Panc1 (cell line): ENCODE measurements at regions not wholly inside any gene's neighbourhood (a gene's known extent, or its start where the extent isn't known, plus 50 kb on each side); places are given as distances from the start of the nearest gene placed in this dataset.

Experiments
- ATAC-seq: fragments of 200-7000 bp; cut with Tn5 transposase; 2 replicates; pipeline ENCODE4 v1.9.1; 2020; ENCODE audit warnings: mild to moderate bottlenecking, moderate library complexity
- BruUV-seq: library from RNA; stranded (reverse); fragments of 400-500 nt; replicated peaks from 2 replicates; lab custom pipeline; 2021; lab: Mats Ljungman, UMichigan
- CTCF ChIA-PET: fragments of 300-600 bp; sonication (Branson Sonifier 250); formaldehyde crosslinking; loops from one replicate; lab custom pipeline; 2022; ENCODE audit warnings: antibody characterized with exemption; lab: Charles Lee
- POLR2A ChIA-PET: fragments of 300-600 bp; sonication (Branson Sonifier 250); formaldehyde crosslinking; loops from one replicate; lab custom pipeline; 2022; ENCODE audit warnings: antibody characterized with exemption; lab: Charles Lee
- DNase-seq: peaks from one replicate; pipeline ENCODE4 v3.0.0-alpha.2; 2010; ENCODE audit warnings: low read depth, low spot score
- H3K27ac ChIP-seq: 2 replicates; pipeline ENCODE4 v1.5.1; 2011; ENCODE audit warnings: mild to moderate bottlenecking, low read length, inconsistent platforms
- H3K27me3 ChIP-seq: fragments of 200-500 bp; sonication (Bioruptor generic); 2 replicates; pipeline ENCODE4 v1.6.0; 2014; ENCODE audit warnings: low read length, inconsistent platforms; ENCODE audit not compliant: control insufficient read depth, insufficient read depth
- H3K36me3 ChIP-seq: fragments of 200-500 bp; sonication (Bioruptor generic); 2 replicates; pipeline ENCODE4 v1.5.1; 2014; ENCODE audit warnings: inconsistent platforms, mild to moderate bottlenecking, low read length, moderate library complexity; ENCODE audit not compliant: control insufficient read depth, insufficient read depth
- H3K4me1 ChIP-seq: 2 replicates; pipeline ENCODE4 v1.5.1; 2011; ENCODE audit warnings: inconsistent platforms, mild to moderate bottlenecking, low read length, moderate library complexity; ENCODE audit not compliant: control insufficient read depth, insufficient read depth
- H3K4me3 ChIP-seq, 2 experiments: 2 replicates each; pipeline ENCODE4 v1.5.1; 2011 to 2012; ENCODE audit warnings: low read depth in 2 of 2, low read length in 2 of 2, mild to moderate bottlenecking in 2 of 2, inconsistent platforms in 1 of 2, moderate library complexity in 1 of 2
- H3K9me3 ChIP-seq: fragments of 200-500 bp; sonication (Bioruptor generic); 2 replicates; pipeline ENCODE4 v1.5.1; 2014; ENCODE audit warnings: low read depth, mild to moderate bottlenecking, inconsistent platforms, low read length, moderate library complexity; ENCODE audit not compliant: control insufficient read depth, insufficient read depth
- CTCF ChIP-seq: fragments of 450-650 bp; IDR thresholded peaks from 2 replicates; pipeline ENCODE4 v1.5.1; 2017; ENCODE audit warnings: mild to moderate bottlenecking
- POLR2AphosphoS5 ChIP-seq: IDR thresholded peaks from 2 replicates; pipeline ENCODE4 v1.6.1; 2012; ENCODE audit warnings: mild to moderate bottlenecking, low read depth, low read length, moderate library complexity
- REST ChIP-seq, 2 experiments: IDR thresholded peaks; 2 replicates each; pipeline ENCODE4 v1.6.1; 2011 to 2012; ENCODE audit warnings: low read depth in 2 of 2, control low read depth in 1 of 2, low read length in 1 of 2, mild to moderate bottlenecking in 1 of 2, moderate library complexity in 1 of 2; ENCODE audit not compliant: insufficient read depth in 1 of 2
- SIN3A ChIP-seq: IDR thresholded peaks from 2 replicates; pipeline ENCODE4 v1.6.1; 2012; ENCODE audit warnings: low read depth, mild to moderate bottlenecking, low read length, moderate library complexity, borderline replicate concordance; ENCODE audit not compliant: insufficient read depth
- TCF7L2 ChIP-seq: IDR thresholded peaks from 2 replicates; pipeline ENCODE4 v1.6.1; 2011; ENCODE audit warnings: mild to moderate bottlenecking, low read depth, low read length, inconsistent platforms
- in situ Hi-C: cut with HindIII; loops from 2 replicates; pipeline ENCODE4 v1.10.0; 2016; ENCODE audit warnings: low sequenced_read_pairs, low pct_unique_long_range_greater_than_20kb
- intact Hi-C: fragments of 100-400 bp; cut with micrococcal nuclease; formaldehyde crosslinking; loops from one replicate; pipeline ENCODE4 v1.10.0; 2022; ENCODE audit not compliant: unreplicated experiment

DNA sequence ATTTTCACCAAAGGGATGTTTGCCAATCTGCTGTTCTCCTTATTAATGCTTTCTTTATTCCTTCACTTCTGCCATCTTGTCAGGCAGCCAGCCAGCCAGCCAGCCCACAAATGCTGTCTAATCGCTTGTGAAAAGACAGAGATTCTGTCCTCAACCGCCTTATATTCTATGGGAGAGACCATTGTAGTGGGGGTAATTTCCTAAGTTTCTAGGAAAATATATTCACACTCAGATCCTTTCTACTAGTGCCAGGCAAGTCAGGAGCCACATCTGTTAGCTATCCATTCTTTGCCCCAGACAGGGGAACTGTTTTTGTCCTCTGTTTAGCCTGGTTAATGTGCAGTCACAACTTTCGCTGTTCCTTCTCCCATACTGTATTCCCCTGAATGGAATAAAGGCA, 1023.1 kb downstream of the ADGRL2 start:
- H3K27me3 ChIP-seq = no peaks in the 10 kb centered on the region
- H3K36me3 ChIP-seq = no peaks in the 10 kb centered on the region
- no TSS peak for BruUV-seq
- in situ Hi-C loops = no loop called here
- DNase-seq (no peak), ATAC-seq (no peak)
- no peak overlapping the region for H3K27ac ChIP-seq
- no peak overlapping the region for H3K4me3 ChIP-seq
- peaks cover 4% of the 10 kb centered on the region; the same call in 1 of the 2 replicates for H3K9me3 ChIP-seq
- H3K4me1 ChIP-seq = no peaks in the 10 kb centered on the region
- ChIA-PET POLR2A (interaction anchor here (0.6 kb wide), 1 partner anchor 1038 kb away, joined by 5 read pairs; no protein-coding TSS in a partner anchor), CTCF (no interaction called here)
- intact Hi-C loops = no loop called here
- TF ChIP-seq TCF7L2 (no peak), SIN3A (no peak), POLR2AphosphoS5 (no peak), REST (IDR thresholded peaks at IDR 0.05; ENCODE audit: insufficient read depth in 1 of 2, low read depth in 2 of 2, low read length in 1 of 2) (no peak), CTCF (no peak)

DNA sequence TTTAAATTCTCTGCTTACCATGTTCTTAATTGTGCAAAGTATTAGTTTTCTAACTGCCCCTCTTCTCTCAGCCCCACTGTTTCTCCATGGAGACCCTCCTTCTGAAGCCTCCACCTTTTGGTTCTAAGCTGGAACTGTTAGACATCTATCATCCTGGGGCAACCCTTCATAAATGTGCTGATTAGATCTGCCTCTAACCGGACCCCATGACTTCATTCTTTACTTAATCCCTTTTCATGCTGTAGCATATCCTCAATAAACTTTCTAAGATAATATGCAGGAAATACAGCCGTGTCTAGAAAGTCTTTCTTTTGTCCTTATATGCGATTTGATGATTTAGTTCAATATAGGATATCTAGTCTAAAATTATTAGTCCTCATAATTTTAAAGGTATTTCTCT, 1020.1 kb downstream of the ADGRL2 start:
- POLR2A ChIA-PET = no interaction called here
- DNase-seq = no peak
- no peak overlapping the region for H3K4me3 ChIP-seq

More for the DNA sequence above, 1020.1 kb downstream of the ADGRL2 start:
- ATAC-seq = no peak
- BruUV-seq = no TSS peak
- no peak for TF ChIP-seq REST (IDR thresholded peaks at IDR 0.05; ENCODE audit: insufficient read depth in 1 of 2, low read depth in 2 of 2, low read length in 1 of 2)
- no peak for TF ChIP-seq POLR2AphosphoS5
- no peak for TF ChIP-seq TCF7L2
- TF ChIP-seq SIN3A = no peak
- TF ChIP-seq CTCF = no peak
- CTCF ChIA-PET = no interaction called here
- no peaks in the 10 kb centered on the region for H3K36me3 ChIP-seq
- H3K4me1 ChIP-seq = no peaks in the 10 kb centered on the region
- intact Hi-C loops = no loop called here
- in situ Hi-C loops = no loop called here
- H3K27me3 ChIP-seq = no peaks in the 10 kb centered on the region
- no peak overlapping the region for H3K27ac ChIP-seq
- H3K9me3 ChIP-seq = peaks cover 3% of the 10 kb centered on the region; the same call in 1 of the 2 replicates
